Renal cortex interstitium (tissue), 11 donors: ENCODE measurements at regions not wholly inside any gene's neighbourhood (a gene's known extent, or its start where the extent isn't known, plus 50 kb on each side); places are given as distances from the start of the nearest gene placed in this dataset.
A peak's percentile ranks its signal among the peaks of the same experiment; 100 is the strongest.
"Not testable (repeated sequence)": the region's sequence is repeated elsewhere in the genome, so short reads cannot be mapped to it uniquely, and the experiment has no call there.

Experiments
- DNase-seq, 11 donors: peaks; one replicate each; pipeline ENCODE4 v3.0.0-alpha.2; 2013; ENCODE audit warnings: low read depth in 9 of 11, low spot score in 4 of 11; ENCODE audit errors: extremely low read depth in 1 of 11

- no peak for DNase-seq
Measured at GRCh38 chr2:59752512-59752911, 800.9 kb downstream of the BCL11A start.

GRCh38 chr2:59752071-59752470, 801.4 kb downstream of the BCL11A start:
- no peak for DNase-seq

DNA sequence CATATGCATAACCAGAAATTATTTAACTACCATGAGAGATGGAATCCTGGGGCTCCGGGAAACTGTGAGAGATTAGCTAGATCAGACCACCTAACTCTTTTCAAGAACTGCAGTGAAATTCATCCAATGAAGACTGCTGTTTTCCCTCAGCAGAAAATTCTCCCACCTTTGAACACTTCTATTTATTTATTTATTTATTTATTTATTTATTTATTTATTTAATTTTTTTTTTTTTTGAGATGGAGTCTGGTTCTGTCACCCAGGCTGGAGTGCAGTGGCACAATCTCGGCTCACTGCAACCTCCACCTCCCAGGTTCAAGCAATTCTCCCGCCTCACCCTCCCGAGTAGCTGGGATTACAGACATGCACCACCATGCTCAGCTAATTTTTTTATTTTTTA, 802.2 kb downstream of the BCL11A start:
- not testable (repeated sequence) for DNase-seq

GRCh38 chr2:59746291-59746690, 807.2 kb downstream of the BCL11A start:
- DNase-seq = no peak

GRCh38 chr2:59745085-59745484, 808.4 kb downstream of the BCL11A start:
- no peak for DNase-seq

DNA sequence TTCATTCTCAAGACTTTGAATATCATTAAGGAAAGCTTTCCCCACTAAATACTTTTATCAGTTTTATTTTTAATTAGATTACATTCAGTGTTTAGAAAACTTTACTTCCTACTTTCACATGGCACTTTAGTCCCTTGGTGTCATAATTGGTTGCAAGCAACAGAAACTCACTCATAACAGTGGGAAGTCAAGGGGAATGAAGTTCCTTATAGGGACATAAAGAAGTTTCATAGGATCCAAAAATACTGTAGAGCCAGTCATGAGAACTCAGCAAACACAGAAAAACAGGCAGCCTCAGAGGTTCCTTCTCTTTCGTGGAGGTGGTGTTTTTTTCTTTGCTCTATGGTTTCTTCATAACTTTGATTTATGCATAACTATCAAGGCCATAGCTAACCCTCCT, 809.0 kb downstream of the BCL11A start:
- DNase-seq = no peak

DNA sequence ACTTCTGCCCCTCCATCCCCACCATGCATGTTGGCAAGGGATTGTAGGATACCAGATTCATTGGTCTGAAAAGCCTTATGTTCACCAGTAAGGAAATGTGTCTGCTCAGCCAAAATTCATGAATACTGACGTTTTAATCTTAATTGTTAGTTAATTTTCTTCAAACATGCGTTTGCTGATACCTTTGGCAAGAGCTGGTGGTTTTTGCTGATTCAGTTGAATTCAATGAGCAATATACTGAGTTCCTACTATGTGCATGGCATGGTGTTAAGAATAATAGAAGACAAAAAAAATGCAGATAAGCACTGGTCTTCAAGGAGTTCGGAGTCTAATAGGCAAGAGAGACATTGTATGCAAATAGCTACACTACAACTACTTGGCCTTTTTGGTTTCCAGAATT, 811.6 kb downstream of the BCL11A start:
- DNase-seq = no peak

- no peak for DNase-seq
Measured at GRCh38 chr2:59739166-59739565, 814.3 kb downstream of the BCL11A start.

DNA sequence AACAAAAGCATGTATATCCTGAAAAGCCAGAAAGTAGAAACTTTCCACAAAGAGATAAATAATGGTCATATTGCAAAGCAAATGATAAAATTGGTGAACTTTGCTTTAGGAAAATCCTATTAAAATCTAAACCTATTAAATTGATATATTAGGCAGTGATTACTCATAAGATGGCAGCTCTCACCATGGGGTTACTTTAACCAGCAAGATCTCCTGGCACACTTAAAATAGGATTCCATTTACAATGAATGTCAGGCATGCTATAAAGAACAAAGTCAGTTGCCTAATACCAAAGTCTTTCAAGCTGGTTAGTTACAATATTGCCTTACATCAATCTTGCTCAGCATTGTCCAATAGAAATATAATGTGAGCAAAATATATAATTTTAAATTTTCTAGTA, 816.2 kb downstream of the BCL11A start:
- no peak for DNase-seq

DNA sequence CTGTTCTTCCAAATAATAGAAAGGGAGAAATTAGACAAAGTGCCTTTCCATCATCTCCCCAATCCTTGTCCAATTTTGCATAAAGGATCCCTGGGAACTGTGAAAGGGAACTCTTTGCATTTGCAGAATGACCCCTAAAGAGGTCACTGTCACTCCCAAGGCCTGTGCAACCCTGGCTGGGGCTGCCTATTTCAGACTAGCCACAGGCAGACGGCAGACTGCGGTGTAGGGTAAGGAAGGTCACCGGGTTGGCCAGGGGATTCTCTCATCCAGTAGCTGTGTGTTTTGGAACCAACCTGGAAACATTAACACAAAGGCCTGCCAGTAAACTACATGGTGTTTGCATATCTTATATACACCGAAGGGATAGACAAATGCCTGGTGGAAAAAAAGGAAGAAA, 818.7 kb downstream of the BCL11A start:
- no peak for DNase-seq

DNA sequence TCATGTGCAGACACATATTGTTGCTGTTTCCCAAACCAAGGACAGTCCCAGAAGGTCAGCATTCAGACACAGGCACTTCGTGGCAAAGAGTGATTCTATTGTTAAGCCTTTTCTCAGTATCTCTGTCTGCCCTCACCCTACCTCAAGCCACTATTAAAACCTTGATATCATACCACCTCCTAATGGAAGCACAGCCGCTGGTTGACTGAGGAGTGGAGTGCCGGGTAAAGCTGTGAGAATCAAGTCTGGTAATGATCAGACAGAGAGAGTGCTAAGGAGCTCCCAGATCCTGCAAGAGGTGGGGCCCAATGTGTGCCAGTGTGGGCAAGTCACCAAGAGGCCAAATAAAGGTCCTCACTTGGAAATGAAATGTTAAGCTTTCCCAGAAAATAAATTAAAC, 819.5 kb downstream of the BCL11A start:
- no peak for DNase-seq

- no peak for DNase-seq
Measured at GRCh38 chr2:59733567-59733930, 819.9 kb downstream of the BCL11A start.

GRCh38 chr2:59732871-59733566, 820.4 kb downstream of the BCL11A start:
- DNase-seq = peak in 4 of 11 donors; percentile 4 to 12 (median 8)

DNA sequence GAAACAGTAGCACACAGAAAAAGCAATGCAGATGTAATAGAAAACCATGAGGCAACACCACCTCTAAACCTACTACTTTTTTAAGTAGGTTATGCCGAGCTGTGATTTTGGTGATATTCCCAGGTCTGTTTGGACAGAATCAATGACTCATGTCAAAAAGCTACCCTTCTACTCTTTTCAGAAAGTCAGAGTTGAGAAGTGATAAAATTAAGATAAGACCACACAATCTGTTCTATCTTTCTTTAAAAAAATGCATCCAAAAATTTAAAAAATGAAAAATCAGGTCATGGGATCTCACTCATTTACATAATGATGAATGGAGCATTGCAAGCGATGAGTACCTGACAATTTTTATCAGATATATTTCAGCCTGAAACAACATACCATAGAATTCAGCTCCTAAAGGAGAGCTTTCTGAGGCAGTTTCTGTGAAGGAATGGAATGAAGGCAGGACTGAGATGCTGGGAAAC, 826.3 kb downstream of the BCL11A start:
- no peak for DNase-seq

GRCh38 chr2:59726228-59727120, 827.0 kb downstream of the BCL11A start:
- DNase-seq = no peak

DNA sequence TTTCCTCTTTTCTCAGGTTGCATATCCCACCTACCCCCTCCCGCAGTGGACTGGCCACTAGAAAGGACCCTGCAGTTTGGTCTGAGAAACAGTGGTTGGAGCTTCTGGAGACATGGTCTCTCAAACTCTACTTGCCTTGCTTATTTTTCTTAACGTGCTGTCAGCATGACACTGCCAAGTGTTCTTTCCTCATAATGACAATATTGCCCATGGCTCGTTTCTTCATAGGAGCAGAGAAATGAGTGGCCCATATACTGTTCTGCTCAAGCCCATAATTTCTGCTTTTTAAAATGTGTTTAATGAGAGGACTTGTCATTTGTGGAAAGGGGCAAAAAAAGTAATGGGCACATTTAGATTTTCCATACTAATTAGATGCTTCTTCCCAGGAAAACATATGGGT, 828.7 kb downstream of the BCL11A start:
- no peak for DNase-seq

DNA sequence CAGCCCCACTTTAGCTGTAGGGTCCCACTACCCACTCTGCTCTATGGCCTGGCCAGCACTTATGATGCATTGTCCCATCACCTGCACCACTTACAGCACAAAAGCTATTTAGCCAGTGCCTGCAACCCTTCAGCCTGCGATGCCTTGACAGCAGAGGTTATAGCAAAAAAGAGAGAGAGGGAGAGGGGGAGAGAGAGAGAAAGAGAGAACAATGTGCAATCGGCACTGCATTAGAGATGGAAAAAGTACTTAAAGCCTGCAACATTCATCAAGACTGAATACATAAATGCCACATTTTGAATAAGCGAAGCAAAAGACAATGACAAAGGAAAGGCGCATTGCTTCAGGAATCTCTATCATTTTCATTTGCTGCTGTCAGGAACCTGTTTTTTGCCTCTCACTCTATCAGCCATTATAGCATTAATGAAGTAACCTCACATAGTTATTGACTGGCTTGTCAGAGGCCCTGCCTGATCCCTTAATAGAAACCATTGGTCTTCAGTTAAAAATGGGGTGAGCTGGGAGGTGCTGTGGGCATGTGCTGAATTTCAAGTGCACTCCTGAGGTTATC, 833.1 kb downstream of the BCL11A start:
- DNase-seq = no peak

DNA sequence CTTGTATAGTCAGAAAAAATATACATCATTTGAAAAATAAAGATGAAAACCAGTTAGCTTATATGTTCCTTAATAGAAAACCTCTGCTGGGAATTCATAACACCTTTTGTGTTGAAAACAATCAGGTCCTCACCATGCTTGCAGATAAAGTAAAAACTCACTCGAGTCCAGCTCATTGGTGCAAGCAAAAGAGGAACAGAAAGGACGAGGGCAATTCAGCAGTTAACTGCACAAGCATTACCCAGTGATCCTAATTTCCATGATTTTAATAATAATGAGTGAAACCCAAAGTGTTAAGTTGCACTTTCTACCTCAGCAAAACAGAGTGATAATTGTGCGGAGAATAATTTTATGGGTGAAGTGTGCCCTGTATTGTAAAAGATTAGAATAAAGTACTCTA, 839.9 kb downstream of the BCL11A start:
- DNase-seq = no peak

- DNase-seq = no peak
Measured at GRCh38 chr2:59711121-59711520, 842.3 kb downstream of the BCL11A start.

DNA sequence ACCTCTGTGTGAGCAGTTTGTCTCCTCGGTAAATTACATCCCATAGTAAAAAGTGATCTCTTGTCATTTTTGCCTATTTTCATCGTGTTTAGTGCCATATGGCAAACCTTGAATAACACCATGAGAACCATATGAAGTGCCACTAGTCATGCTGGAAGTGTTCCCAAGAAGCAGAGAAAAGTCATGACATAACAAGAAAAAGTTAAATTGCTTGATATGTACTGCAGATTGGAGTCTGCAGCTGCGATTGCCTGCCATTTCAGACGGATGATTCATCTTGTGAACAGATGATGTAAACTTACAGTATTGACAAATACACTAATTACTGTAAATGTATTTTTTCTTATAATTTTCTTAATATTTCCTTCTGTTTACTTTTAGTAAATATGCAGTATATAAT, 846.7 kb downstream of the BCL11A start:
- DNase-seq = no peak
